Adrenal gland (tissue), 9 donors: ENCODE measurements at regions not wholly inside any gene's neighbourhood (a gene's known extent, or its start where the extent isn't known, plus 50 kb on each side); places are given as distances from the start of the nearest gene placed in this dataset.

Experiments
- DNase-seq, 7 donors: peaks; one replicate each; pipeline ENCODE4 v3.0.0-alpha.2; 2019 to 2020
- H3K27ac ChIP-seq, 5 donors: fragments of 200-600 bp; sonication (generic) in 4 of 5; 1 replicate in 3 of 5; 2 replicates in 2 of 5; pipeline versions ENCODE4 v1.5.1 to v1.8.0; 2016 to 2020; ENCODE audit warnings: mild to moderate bottlenecking in 1 of 5
- H3K27me3 ChIP-seq: fragments of 200-600 bp; 2 replicates; pipeline ENCODE4 v1.8.0; 2021
- H3K36me3 ChIP-seq, 2 donors: fragments of 200-600 bp; replicated peaks in 1 of 2; 1 replicate in 1 of 2; 2 replicates in 1 of 2; pipeline versions ENCODE4 v1.5.1 to v1.8.0; 2018 to 2022
- H3K4me1 ChIP-seq, 2 donors: fragments of 200-600 bp; replicated peaks in 1 of 2; 1 replicate in 1 of 2; 2 replicates in 1 of 2; pipeline versions ENCODE4 v1.5.1 to v1.8.0; 2018 to 2021
- H3K4me3 ChIP-seq, 4 donors: fragments of 200-600 bp; sonication (generic) in 3 of 4; one replicate each; pipeline ENCODE4 v1.5.1; 2016 to 2018
- H3K9me3 ChIP-seq, 3 donors: fragments of 200-600 bp; sonication (generic) in 1 of 3; replicated peaks in 1 of 3; 1 replicate in 2 of 3; 2 replicates in 1 of 3; pipeline versions ENCODE4 v1.5.1 to v1.8.0; 2016 to 2021
- CTCF ChIP-seq, 6 experiments: fragments of 450-650 bp in 4 of 6; fragments of 200-600 bp in 2 of 6; sonication (generic) in 1 of 6; IDR thresholded peaks; 1 replicate in 5 of 6; 2 replicates in 1 of 6; pipeline versions ENCODE4 v1.5.1 to v1.8.0; 2016 to 2021; ENCODE audit warnings: antibody characterized with exemption in 6 of 6, mild to moderate bottlenecking in 2 of 6, moderate library complexity in 1 of 6
- POLR2A ChIP-seq, 2 donors: fragments of 450-650 bp; IDR thresholded peaks; one replicate each; pipeline ENCODE4 v1.6.1; 2017; ENCODE audit warnings: antibody characterized with exemption in 2 of 2, mild to moderate bottlenecking in 2 of 2, moderate library complexity in 1 of 2
- WGBS, 4 donors: extraction: QIAGEN DNeasy Blood & Tissue Kit in 2 of 4; methylation state at CpG; one replicate each; pipeline versions ENCODE4 v1.1.5 to v1.1.7; 2013 to 2017; 5-methylcytosine and 5-hydroxymethylcytosine counted together
- intact Hi-C, 2 donors: fragments of 100-400 bp; cut with DNase I; formaldehyde crosslinking; loops; one replicate each; pipeline versions ENCODE4 v1.14.1 to v1.15.0; 2022 to 2023
- donor health status: healthy with polysubstance abuse.
- donor health status: Bipolar disorder and iron deficiency.
- donor health status: DM: yes; HTN: yes; CAD: no.
- donor health status: DM: no; HTN: no; CAD: no.
- donor health status: DM: no; HTN: no; CAD: no.

- intact Hi-C loops, result no loop called here
Measured at GRCh38 chr3:106746286-106746685, 631.0 kb upstream of the CCDC54 start.

GRCh38 chr3:106748472-106749262 is 628.6 kb upstream of the CCDC54 start:
- TF ChIP-seq CTCF (IDR thresholded peaks at IDR 0.05) (no peak), POLR2A (IDR thresholded peaks at IDR 0.05) (no peak)
- Histone ChIP-seq H3K27ac (no peak overlapping the region), H3K9me3 (no peaks in the 10 kb centered on the region), H3K27me3 (no peaks in the 10 kb centered on the region), H3K36me3 (no peaks in the 10 kb centered on the region), H3K4me1 (no peaks in the 10 kb centered on the region), H3K4me3 (no peak overlapping the region)
- intact Hi-C loops, result no loop called here
- DNase-seq, result no peak
- 69 to 88% (median 81%) methylated on average over 8 of the region's 8 CpGs for WGBS, 4 donors

More at GRCh38 chr3:106746286-106746685, 631.0 kb upstream of the CCDC54 start:
- Histone ChIP-seq H3K4me3 (no peak overlapping the region), H3K27ac (no peak overlapping the region), H3K9me3 (no peaks in the 10 kb centered on the region), H3K4me1 (no peaks in the 10 kb centered on the region), H3K36me3 (no peaks in the 10 kb centered on the region), H3K27me3 (no peaks in the 10 kb centered on the region)
- TF ChIP-seq CTCF (IDR thresholded peaks at IDR 0.05) (no peak), POLR2A (IDR thresholded peaks at IDR 0.05) (no peak)
- no peak for DNase-seq

GRCh38 chr3:106750092-106750491 is 627.1 kb upstream of the CCDC54 start:
- Histone ChIP-seq H3K27me3 (no peaks in the 10 kb centered on the region), H3K4me1 (no peaks in the 10 kb centered on the region), H3K27ac (no peak overlapping the region), H3K4me3 (no peak overlapping the region), H3K36me3 (no peaks in the 10 kb centered on the region), H3K9me3 (no peaks in the 10 kb centered on the region)
- 76 to 83% (median 81%) methylated on average over 1 of the region's 1 CpG for WGBS, 4 donors
- intact Hi-C loops, result loop anchor here in 1 of 2 donors (5.0 kb wide), 1 partner anchor 38 kb away; no protein-coding TSS in a partner anchor
- DNase-seq, result no peak
- TF ChIP-seq POLR2A (IDR thresholded peaks at IDR 0.05), result no peak
- TF ChIP-seq CTCF (IDR thresholded peaks at IDR 0.05), result no peak

- no peaks in the 10 kb centered on the region for H3K36me3 ChIP-seq
- no peak overlapping the region for H3K27ac ChIP-seq
- peaks cover 0 to 4% (median 0%) of the 10 kb centered on the region in 3 donors for H3K9me3 ChIP-seq
- no peak overlapping the region for H3K4me3 ChIP-seq
- no peaks in the 10 kb centered on the region for H3K4me1 ChIP-seq
- 80 to 85% (median 83%) methylated on average over 2 of the region's 2 CpGs for WGBS, 4 donors
- H3K27me3 ChIP-seq, result no peaks in the 10 kb centered on the region
- intact Hi-C loops, result no loop called here
- TF ChIP-seq POLR2A (IDR thresholded peaks at IDR 0.05), result no peak
- TF ChIP-seq CTCF (IDR thresholded peaks at IDR 0.05), result no peak
- no peak for DNase-seq
Measured at GRCh38 chr3:106755336-106755735, 621.9 kb upstream of the CCDC54 start.
